PC-3 (cell line): ENCODE measurements at regions not wholly inside any gene's neighbourhood (a gene's known extent, or its start where the extent isn't known, plus 50 kb on each side); places are given as distances from the start of the nearest gene placed in this dataset.

Experiments used
- ATAC-seq: fragments of 200-7000 bp; cut with Tn5 transposase; 2 replicates; pipeline ENCODE4 v1.9.1; 2020; ENCODE audit warnings: mild to moderate bottlenecking, moderate library complexity
- BruUV-seq: library from RNA; stranded (reverse); fragments of 400-500 nt; replicated peaks from 2 replicates; lab custom pipeline; 2021; lab: Mats Ljungman, UMichigan
- CTCF ChIA-PET: fragments of 300-600 bp; sonication (Branson Sonifier 250); formaldehyde crosslinking; loops from one replicate; lab custom pipeline; 2022; ENCODE audit warnings: antibody characterized with exemption; lab: Charles Lee
- POLR2A ChIA-PET: fragments of 300-600 bp; sonication (Branson Sonifier 250); formaldehyde crosslinking; loops from one replicate; lab custom pipeline; 2022; ENCODE audit warnings: antibody characterized with exemption; ENCODE audit not compliant: unreplicated experiment; lab: Charles Lee
- DNase-seq: peaks from one replicate; pipeline ENCODE4 v3.0.0-alpha.2; 2015
- H2AFZ ChIP-seq: fragments of 300-600 bp; sonication (generic); 2 replicates; pipeline ENCODE4 v1.6.0; 2016; ENCODE audit warnings: antibody characterized with exemption, low read length
- H3F3A ChIP-seq: fragments of 300-600 bp; sonication (generic); one replicate; pipeline ENCODE4 v1.6.0; 2017; ENCODE audit warnings: antibody characterized with exemption, low read length, control low read depth, mild to moderate bottlenecking; ENCODE audit not compliant: unreplicated experiment
- H3K27ac ChIP-seq: fragments of 300-600 bp; sonication (generic); 2 replicates; pipeline ENCODE4 v1.5.1; 2016; ENCODE audit warnings: mild to moderate bottlenecking, low read length
- H3K27me3 ChIP-seq: fragments of 300-600 bp; sonication (generic); 2 replicates; pipeline ENCODE4 v1.6.1; 2016; ENCODE audit warnings: low read length, mixed read lengths
- H3K36me3 ChIP-seq: fragments of 300-600 bp; sonication (generic); 2 replicates; pipeline ENCODE4 v1.6.1; 2016; ENCODE audit warnings: low read depth, mixed run types, low read length, mixed read lengths
- H3K4me1 ChIP-seq: fragments of 300-600 bp; sonication (generic); 2 replicates; pipeline ENCODE4 v1.5.1; 2016; ENCODE audit warnings: low read length; ENCODE audit not compliant: insufficient read depth
- H3K4me2 ChIP-seq: fragments of 300-600 bp; sonication (generic); 2 replicates; pipeline ENCODE4 v1.6.0; 2016; ENCODE audit warnings: low read length
- H3K4me3 ChIP-seq: fragments of 300-600 bp; sonication (generic); 2 replicates; pipeline ENCODE4 v1.5.1; 2016; ENCODE audit warnings: mild to moderate bottlenecking, low read length, mixed read lengths
- H3K79me2 ChIP-seq: fragments of 300-600 bp; sonication (generic); 2 replicates; pipeline ENCODE4 v1.6.1; 2017; ENCODE audit warnings: low read length, mixed read lengths
- H3K9ac ChIP-seq: fragments of 300-600 bp; sonication (generic); 2 replicates; pipeline ENCODE4 v1.6.0; 2016; ENCODE audit warnings: mild to moderate bottlenecking, low read length
- H3K9me2 ChIP-seq: fragments of 300-600 bp; sonication (generic); replicated peaks from 2 replicates; pipeline ENCODE4 v1.6.1; 2016; ENCODE audit warnings: mixed run types, low read length, mixed read lengths
- H3K9me3 ChIP-seq: fragments of 300-600 bp; sonication (generic); 2 replicates; pipeline ENCODE4 v1.6.1; 2016; ENCODE audit warnings: low read length, mixed read lengths
- H4K20me1 ChIP-seq: fragments of 300-600 bp; sonication (generic); 2 replicates; pipeline ENCODE4 v1.6.1; 2016; ENCODE audit warnings: low read length, mixed read lengths
- EZH2 ChIP-seq: fragments of 300-600 bp; sonication (generic); IDR thresholded peaks from one replicate; pipeline ENCODE4 v1.6.1; 2017; ENCODE audit warnings: antibody characterized with exemption, mild to moderate bottlenecking, low read length; ENCODE audit not compliant: unreplicated experiment
- EZH2phosphoT487 ChIP-seq: fragments of 300-600 bp; sonication (generic); IDR thresholded peaks from 2 replicates; pipeline ENCODE4 v1.6.1; 2018; ENCODE audit warnings: mild to moderate bottlenecking, antibody characterized with exemption, low read length, borderline replicate concordance
- intact Hi-C: fragments of 100-400 bp; cut with micrococcal nuclease; formaldehyde crosslinking; loops from 2 replicates; pipeline ENCODE4 v1.9.0; 2023
- TF ChIP-seq, protein P1 (sequence below): fragments of 300-600 bp; sonication (generic); conservative IDR thresholded peaks from 2 replicates; pipeline ENCODE4 v1.5.1; 2017; ENCODE audit warnings: antibody characterized with exemption, low read depth, mild to moderate bottlenecking, low read length

GRCh38 chr10:91745090-91745831, 53.0 kb upstream of the TNKS2 start:
- H3F3A ChIP-seq = no peaks in the 10 kb centered on the region
- peak overlapping the region; percentile 66 for H3K4me2 ChIP-seq
- H2AFZ ChIP-seq = peak overlapping the region; percentile 72
- BruUV-seq = no TSS peak
- intact Hi-C loops = loop anchor here (1.0 to 5.0 kb wide), 4 partner anchors 102 to 353 kb away; no protein-coding TSS in a partner anchor
- H3K27me3 ChIP-seq = no peaks in the 10 kb centered on the region
- H3K27ac ChIP-seq = no peak overlapping the region
- POLR2A ChIA-PET = no interaction called here
- peak; percentile 73 for DNase-seq
- no peak overlapping the region for H3K9ac ChIP-seq
- no peak for TF ChIP-seq EZH2
- TF ChIP-seq, protein P1, sequence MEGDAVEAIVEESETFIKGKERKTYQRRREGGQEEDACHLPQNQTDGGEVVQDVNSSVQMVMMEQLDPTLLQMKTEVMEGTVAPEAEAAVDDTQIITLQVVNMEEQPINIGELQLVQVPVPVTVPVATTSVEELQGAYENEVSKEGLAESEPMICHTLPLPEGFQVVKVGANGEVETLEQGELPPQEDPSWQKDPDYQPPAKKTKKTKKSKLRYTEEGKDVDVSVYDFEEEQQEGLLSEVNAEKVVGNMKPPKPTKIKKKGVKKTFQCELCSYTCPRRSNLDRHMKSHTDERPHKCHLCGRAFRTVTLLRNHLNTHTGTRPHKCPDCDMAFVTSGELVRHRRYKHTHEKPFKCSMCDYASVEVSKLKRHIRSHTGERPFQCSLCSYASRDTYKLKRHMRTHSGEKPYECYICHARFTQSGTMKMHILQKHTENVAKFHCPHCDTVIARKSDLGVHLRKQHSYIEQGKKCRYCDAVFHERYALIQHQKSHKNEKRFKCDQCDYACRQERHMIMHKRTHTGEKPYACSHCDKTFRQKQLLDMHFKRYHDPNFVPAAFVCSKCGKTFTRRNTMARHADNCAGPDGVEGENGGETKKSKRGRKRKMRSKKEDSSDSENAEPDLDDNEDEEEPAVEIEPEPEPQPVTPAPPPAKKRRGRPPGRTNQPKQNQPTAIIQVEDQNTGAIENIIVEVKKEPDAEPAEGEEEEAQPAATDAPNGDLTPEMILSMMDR = peak; percentile 74
- no peaks in the 10 kb centered on the region for H3K79me2 ChIP-seq
- peak overlapping the region; percentile 53 for H3K4me3 ChIP-seq
- H3K36me3 ChIP-seq = no peaks in the 10 kb centered on the region
- ATAC-seq = peak; percentile 100
- H4K20me1 ChIP-seq = no peaks in the 10 kb centered on the region
- CTCF ChIA-PET = interaction anchor here (0.6 to 1.3 kb wide), 5 partner anchors 14 to 348 kb away, joined by 3 to 17 read pairs (median 12); no protein-coding TSS in a partner anchor
- no peaks in the 10 kb centered on the region for H3K9me2 ChIP-seq
- no peaks in the 10 kb centered on the region for H3K9me3 ChIP-seq
- H3K4me1 ChIP-seq = no peaks in the 10 kb centered on the region

DNA sequence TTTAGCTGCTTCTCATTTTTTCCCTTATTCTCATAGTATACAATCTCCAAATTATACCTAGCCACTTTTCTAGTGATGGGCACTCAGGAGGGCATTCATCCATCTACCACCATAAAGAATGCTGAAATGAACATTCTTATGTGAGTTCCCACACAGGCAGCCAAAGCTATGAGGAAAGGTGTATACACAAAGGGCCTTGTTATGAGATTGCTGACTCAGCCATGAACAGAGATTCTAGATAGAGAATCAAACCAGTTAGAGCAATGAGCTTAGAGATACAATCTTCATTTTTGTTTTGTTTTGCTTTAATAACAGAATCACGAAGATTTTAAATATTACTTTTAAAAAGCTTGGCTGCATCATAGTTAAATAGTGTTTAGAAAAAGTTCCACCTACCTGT, 54.8 kb upstream of the TNKS2 start:
- POLR2A ChIA-PET = interaction anchor here (0.5 kb wide), 1 partner anchor 25 kb away, joined by 4 read pairs; no protein-coding TSS in a partner anchor
- no peak overlapping the region for H2AFZ ChIP-seq

More for the DNA sequence above, 54.8 kb upstream of the TNKS2 start:
- H3K9ac ChIP-seq = no peak overlapping the region
- no peak for ATAC-seq
- peak; percentile 18 for DNase-seq
- H4K20me1 ChIP-seq = no peaks in the 10 kb centered on the region
- TF ChIP-seq EZH2phosphoT487 (no peak), EZH2 (no peak)
- TF ChIP-seq, protein P1 = no peak
- no peaks in the 10 kb centered on the region for H3F3A ChIP-seq
- no peaks in the 10 kb centered on the region for H3K9me2 ChIP-seq
- H3K4me3 ChIP-seq = no peak overlapping the region
- no TSS peak for BruUV-seq
- no peaks in the 10 kb centered on the region for H3K4me1 ChIP-seq
- no peaks in the 10 kb centered on the region for H3K79me2 ChIP-seq
- no peaks in the 10 kb centered on the region; the same call in 1 of the 2 replicates for H3K27me3 ChIP-seq
- no peak overlapping the region for H3K27ac ChIP-seq
- H3K4me2 ChIP-seq = no peak overlapping the region
- H3K36me3 ChIP-seq = no peaks in the 10 kb centered on the region
- intact Hi-C loops = no loop called here
- CTCF ChIA-PET = interaction anchor here (0.6 kb wide), 1 partner anchor 354 kb away, joined by 3 read pairs; no protein-coding TSS in a partner anchor
- no peaks in the 10 kb centered on the region for H3K9me3 ChIP-seq
